Brain pericyte (primary cell): ENCODE measurements at regions not wholly inside any gene's neighbourhood (a gene's known extent, or its start where the extent isn't known, plus 50 kb on each side); places are given as distances from the start of the nearest gene placed in this dataset.
A peak's percentile ranks its signal among the peaks of the same experiment; 100 is the strongest.
"Not testable (repeated sequence)": the region's sequence is repeated elsewhere in the genome, so short reads cannot be mapped to it uniquely, and the experiment has no call there.

Experiments
- DNase-seq: peaks from one replicate; pipeline ENCODE4 v3.0.0-alpha.2; 2012; ENCODE audit warnings: low read depth, low spot score

DNA sequence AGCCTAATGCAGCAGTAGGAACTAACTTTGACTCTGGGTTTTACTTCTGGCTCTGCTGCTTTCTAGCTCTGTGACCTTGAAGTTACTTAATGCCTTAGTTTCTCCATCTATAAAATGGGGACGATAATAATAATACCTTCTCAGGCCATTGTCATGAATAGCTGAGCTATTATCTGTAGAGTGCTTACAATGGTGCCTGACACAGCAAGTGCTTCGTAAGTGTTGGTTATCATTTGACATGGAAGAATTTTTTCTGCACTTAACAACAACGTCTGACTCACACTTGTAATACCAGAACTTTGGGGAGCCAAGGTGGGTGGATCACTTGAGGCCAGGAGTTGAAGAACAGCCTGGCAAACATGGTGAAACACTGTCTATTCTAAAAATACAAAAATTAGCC, 140.5 kb downstream of the ARL4A start:
- no peak for DNase-seq

DNA sequence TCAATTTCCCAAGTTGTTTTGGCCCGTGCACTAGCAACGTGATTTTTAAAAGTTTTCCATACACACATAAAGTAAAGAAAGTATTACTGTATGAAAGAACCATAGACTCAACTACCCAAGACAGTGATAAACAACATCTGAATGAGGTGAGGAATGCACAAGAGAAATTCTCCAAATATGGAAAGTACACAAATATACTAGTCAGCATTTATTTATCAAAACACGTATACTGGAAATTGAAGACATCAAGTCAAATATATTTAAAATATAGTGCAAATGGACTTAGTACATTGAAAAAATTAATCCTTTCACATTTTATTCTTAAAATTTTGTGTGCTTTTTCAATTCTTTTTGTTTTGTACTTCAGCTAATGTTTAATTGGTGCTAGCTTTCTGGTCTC, 143.6 kb downstream of the ARL4A start:
- DNase-seq = no peak

DNA sequence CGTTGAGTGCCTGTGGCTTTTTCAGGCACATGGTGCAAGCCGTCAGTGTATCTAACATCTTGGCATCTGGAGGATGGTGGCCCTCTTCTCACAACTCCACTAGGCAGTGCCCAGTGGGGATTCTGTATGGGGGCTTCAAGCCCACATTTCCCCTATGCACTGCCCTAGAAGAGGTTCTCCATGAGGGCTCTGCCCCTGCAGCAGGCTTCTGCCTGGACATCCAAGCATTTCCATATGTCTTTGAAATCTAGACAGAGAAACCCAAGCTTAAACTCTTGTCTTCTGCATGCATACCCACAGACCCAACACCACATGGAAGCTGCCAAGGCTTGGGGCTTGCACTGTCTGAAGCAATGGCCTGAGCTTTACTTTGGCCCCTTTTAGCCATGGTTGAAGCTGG, 146.4 kb downstream of the ARL4A start:
- DNase-seq = no peak

DNA sequence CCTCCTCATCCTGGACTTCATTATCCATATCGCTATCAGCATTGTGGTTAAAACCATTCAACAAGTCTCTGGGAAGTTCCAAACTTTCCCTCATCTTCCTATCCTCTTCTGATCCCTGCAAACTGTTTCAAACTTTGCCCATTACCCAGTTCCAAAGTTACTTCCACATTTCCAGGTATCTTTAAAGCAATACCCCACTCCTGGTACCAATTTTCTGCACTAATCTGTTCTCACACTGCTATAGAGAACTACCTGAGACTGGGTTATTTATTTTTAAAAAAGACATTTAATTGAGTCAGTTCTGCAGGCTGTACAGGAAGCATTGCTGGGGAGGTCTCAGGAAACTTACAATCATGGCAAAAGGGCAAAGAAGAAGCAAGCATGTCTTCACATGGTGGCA, 147.3 kb downstream of the ARL4A start:
- no peak for DNase-seq

DNA sequence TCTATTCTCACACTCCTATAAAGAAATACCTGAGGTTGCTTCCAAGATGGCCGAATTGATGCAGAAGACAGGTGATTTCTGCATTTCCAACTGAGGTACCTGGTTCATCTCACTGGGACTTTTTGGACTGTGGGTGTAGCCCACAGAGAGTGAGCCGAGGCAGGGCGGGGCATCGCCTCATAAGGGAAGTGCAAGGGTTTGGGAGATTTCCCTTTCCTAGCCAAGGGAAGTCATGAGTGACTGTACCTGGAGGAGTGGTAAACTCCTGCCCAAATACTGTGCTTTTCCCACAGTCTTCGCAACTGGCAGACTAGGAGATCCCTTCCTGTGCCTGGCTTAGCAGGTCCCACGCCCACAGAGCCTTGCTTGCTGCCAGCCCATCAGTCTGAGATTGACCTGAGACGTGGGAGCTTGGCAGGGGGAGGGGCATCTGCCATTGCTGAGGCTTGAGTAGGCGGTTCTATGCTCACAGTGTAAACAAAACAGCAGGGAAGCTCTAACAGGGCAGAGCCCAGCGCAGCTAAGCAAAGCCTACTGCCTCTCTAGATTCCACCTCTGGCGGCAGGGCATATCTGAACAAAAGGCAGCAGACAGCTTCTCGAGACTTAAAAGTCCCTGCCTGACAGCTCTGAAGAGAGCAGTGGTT, 152.2 kb downstream of the ARL4A start:
- no peak for DNase-seq

DNA sequence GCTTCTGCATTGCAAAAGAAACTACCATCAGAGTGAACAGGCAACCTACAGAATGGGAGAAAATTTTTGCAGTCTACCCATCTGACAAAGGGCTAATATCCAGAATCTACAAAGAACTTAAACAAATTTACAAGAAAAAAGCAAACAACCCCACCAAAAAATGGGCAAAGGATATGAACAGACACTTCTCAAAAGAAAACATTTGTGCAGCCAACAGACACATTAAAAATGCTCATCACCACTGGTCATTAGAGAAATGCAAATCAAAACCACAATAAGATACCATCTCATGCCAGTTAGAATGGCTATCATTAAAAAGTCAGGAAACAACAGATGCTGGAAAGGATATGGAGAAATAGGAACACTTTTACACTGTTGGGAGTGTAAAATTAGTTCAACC, 157.3 kb downstream of the ARL4A start:
- DNase-seq = not testable (repeated sequence)

DNA sequence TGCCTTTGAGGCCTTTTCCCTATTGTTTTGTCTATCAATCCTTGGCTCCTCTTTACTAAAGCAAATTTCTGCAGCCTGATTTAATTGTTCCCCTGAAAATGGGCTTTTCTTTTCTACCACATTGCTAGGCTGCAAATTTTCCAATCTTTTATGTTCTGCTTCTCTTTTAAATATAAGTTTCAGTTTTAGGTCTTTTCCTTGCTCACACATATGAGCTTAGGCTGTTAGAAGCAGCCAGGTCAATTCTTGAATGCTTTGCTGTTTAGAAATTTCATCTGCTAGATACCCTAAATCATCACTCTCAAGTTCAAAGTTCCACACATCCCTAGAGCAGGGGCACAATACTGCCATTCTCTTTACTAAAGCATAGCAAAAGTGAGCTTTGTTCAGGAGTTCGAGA, 159.6 kb downstream of the ARL4A start:
- DNase-seq = no peak

DNA sequence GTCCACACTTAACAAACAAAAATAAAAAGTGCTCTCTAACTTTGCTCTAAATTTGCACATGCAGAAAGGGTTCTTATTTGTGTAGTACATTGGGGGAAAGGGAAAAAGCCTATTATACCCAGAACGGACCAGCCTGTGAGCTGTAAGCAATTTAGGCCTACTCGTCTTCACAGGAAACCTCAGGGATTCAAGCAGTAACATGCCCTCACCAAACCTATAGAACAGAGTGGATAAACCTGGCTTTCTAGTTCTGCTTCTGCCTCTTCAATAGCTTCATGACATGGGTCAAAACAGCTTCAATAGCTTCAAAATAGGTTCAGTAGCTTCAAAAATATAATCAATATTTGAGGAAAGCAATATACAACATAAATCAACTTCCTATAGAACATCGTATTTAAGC, 163.7 kb downstream of the ARL4A start:
- no peak for DNase-seq

DNA sequence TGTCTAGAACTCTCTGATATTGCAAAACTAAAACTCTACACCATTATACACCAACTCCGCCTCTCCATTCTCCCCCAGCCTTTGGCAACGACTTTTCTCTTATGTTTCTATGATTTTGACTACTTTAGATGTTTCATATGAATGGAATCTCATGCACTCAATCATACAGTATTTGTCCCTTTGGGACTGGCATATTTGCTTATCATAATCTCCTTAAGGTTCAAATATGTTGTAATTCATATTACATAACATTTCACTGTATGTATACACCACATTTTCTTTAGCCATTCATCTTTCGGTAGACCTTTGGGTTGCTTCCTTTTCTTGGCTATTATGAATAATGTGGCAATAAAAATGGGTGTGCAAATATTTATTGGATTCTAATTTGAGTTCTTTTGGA, 164.4 kb downstream of the ARL4A start:
- no peak for DNase-seq

DNA sequence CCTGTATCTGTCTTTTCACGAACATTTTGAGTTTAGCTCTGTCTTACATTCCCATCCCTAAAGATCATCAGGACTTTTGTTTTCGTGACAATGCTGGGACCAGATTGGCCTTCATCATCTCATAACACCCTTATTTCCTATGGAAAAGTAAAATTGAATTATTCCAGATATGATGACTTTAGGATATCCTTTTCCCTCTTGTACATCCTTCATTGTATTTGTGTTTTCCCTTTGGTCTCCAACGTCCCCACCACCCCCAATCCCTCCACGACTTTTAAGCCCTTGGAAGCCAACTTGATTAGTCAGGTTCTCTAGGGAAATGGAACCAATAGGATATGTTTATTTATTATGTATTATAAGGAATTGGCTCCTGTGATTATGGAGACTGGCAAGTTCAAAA, 167.6 kb downstream of the ARL4A start:
- no peak for DNase-seq

DNA sequence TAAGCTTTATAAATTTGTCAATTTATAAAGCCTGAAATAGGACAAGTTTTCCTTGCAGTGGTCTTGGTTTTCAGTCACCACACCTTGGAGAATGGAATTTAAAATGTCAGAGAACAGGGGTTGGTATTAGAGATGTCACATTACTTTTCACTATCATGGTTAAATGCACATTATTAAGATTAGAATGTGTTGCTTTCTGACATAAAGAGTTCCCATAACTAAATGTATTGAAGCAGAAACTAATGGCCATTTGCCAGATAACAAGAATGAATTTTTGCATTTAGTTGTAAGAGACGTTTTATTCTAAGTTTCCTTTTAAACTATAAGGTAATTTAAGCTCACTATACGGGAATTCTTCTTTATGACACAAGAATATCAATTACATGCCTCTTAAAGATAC, 172.3 kb downstream of the ARL4A start:
- DNase-seq = no peak

DNA sequence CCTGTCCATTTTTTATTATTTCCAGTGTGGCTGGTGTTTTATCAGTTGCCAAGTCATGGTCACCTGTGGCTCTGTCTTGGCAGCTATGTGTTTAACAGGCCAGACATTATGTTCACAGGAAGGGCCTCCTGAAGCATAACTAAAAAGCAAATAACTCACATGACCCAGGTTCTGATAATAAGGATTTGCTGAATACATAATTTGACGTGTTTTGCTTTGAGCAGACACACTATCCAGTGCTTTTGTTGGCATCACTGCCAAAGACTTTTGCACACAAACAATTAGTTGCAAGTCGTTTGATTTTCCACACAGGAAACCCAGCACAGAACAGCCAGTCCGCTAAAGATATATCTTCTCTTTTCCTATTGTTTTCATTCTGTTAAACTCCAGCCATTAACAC, 173.6 kb downstream of the ARL4A start:
- DNase-seq = peak; percentile 72

DNA sequence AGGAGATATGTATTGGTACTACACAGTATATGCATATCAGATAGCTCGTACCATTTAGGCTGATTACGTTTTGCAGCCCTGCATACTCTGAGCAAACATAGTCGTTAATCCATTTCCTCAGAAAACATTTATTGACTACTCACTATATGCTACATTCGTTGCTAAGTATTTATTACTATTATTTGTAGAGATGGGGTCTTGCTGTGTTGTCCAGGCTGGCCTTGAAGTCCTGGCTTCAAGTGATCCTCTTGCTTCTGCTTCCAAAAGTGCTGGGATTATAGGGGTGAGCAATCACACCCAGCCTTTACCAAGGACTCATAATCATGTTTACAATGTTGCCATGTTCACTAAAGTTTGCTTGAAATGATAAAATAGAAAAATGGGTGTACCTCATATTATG, 174.7 kb downstream of the ARL4A start:
- no peak for DNase-seq

DNA sequence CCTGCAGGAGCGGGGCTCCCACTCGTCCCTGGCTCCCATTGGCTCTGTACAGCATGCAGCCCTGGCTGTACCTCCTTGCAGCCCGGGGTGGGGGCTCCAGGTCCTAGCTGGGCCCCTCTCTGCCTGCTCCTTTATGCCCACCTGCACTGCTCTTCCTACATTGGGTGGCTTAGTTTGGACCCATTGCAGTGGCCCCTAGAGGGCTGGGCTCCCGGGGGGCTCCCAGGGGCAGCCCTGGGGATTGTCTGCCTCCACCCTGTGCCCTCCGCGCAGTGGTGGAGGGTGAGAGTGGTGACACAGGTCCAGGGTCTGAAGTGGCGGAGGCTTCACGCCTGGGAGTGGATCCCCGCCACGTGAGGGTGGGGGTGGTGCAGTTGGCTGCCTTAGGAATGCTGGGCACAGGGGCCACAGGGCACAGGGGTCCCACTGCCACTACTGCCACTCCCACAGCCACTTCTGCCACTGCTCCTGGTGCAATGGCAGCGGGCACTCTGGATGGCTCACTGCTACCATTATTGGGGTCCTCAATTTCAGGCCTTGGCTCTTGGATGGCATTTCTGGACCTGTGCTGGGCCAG, 177.1 kb downstream of the ARL4A start:
- DNase-seq = no peak

DNA sequence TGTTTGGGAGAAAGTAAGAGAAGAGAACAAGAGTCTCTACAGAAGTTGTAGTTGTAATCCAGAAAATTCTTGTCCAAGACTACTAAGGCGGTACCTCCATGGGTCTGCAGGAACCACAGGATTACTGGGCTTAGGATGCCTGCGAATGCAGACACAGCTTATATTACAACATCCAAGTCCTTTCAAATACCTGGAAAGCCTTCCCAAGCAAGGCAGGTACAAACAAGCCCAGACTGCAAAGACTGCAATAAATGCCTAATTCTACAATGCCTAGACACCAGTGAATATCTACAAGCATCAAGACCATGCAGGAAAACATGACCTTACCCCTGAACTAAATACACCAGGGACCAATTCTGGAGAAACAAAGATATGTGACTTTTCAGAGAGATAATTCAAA, 178.2 kb downstream of the ARL4A start:
- no peak for DNase-seq

DNA sequence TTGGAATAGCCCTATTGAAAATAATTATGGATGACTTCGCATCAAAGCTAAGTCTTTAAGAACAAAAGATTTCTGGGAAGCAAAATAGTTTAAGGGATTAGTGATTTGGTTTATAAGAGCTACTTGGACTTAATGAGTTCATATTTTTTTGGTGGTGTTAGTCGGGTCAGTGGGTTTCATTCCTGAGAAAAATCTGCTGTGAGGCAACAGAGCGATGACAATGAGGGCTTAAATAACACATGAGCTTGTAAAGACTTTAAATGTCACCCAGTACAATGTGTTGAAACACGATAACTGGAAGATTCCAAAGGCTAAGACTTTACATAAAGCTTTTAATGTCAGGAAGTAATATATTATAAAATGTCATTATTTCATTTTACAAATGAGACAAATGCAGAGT, 178.8 kb downstream of the ARL4A start:
- DNase-seq = no peak

DNA sequence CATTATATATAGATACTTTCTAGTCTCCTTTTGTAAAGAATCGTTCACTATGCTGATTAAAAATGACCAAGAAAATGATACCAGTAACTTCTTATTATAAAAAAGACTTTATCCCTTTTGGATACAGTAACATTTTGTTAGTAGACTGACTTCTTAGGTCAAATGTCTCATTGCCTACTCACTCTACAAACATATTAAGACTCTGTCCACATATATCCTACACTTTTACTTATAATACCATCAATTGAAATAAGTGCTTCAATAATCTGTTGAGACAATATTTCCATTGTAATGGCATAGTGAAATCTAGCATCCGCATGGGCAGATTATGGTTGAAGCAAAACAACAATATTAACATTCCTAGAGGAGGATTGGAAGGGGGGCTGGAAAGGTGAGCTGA, 180.6 kb downstream of the ARL4A start:
- no peak for DNase-seq

DNA sequence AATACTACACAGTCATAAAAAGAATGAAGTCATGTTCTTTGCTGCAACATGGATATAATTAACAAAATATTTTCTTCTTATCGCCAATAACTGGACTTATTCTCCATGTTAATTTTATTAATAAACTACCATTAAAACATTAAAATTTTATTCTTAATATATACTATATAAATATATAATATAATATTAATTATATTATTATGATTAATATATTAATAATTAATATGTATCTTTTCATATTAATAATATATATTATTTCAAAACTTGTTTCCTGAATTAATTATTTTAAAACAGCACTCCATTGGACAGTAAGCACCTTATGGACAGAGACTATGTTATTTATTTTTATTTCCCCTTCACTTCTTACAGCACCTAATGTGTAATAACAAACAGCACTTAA, 182.8 kb downstream of the ARL4A start:
- no peak for DNase-seq

DNA sequence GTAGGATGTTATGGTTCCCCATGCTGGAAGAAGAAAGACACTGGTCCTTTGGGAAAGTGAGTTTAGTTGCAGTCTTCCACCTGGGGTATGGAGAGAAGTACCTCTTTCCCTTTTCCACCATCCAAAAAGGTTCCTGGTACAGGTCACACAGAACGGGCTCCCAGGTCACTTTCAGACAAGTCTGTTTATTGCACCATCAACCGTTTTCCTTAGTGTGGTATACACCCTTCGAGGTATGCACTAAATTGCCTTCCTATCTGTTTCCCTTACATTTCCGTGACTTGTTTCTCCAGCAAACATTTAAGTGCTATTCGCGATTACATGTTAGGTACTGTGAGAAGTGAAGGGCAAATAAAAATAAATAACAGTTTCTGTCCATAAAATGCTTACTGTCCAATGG, 185.1 kb downstream of the ARL4A start:
- no peak for DNase-seq

DNA sequence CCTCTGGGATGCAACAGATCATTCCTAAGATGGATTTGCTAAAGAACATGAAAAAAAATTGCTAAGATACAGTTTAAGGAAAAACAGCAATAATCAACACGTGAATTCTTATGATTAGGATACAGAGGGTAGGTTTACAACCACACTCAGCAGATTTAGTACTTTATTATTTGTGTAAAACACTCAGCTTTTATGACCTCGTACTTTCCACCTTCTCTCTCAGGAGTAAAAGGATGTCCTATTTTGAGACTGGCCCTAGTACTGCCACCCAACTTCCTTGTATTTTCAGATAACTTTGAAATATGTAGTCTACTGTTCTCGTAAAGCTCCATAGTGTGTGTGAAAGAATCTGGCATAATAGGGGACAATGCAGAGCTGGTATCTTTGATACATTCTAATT, 186.1 kb downstream of the ARL4A start:
- DNase-seq = no peak

DNA sequence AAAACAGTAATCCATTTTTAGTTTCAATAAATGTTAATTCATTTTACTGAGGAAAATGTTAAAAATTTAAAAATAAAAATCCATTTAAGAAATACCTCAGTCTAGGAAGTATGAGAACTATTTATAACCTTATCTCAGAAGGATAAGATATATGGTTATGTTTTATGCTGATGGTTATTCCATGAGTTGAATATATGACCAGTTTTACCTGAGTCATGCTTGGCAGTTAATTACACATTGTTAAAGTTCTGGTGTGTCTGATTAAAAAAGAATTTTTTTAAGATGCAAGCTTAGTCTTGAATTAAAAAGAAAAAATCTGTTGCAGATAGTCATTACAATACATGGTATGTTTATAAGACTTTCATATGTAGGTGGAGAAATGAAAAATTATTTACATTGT, 191.7 kb downstream of the ARL4A start:
- no peak for DNase-seq

DNA sequence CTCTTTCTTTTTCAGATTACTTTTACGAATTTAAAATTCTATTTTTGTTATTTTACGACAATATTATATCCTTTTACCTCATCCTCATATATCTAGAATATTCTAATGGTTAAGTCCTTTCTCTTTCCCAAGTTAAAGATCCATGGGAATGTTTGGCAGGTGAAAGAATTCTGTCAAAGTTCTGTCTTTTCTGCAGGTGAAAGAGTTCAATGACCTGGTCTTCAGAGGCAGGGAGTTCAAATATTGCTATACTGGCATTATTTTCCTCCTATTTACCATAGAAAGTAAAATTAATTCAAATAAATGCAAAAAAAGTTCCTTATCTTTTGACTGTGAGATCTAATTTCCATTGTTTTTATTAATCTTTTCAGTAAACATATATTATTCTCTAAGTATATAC, 194.3 kb downstream of the ARL4A start:
- no peak for DNase-seq

DNA sequence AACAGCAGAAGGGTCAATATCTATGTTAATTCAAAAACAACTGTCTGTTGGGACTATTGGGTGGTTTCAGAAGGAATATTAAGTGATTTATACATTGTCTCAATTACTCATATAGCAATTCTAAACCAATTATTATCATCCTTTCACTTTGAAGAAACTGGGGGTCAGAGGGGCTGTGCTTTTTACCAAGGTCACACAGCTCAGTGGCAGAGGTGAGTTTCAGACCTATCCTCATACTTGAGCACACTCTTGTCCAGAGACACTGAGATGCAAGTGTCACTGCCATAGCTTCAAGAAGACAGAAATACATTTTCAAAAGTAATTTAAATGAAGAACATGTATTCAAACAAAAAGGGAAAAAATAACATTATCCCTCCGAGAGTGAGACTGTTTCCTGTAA, 195.3 kb downstream of the ARL4A start:
- no peak for DNase-seq

DNA sequence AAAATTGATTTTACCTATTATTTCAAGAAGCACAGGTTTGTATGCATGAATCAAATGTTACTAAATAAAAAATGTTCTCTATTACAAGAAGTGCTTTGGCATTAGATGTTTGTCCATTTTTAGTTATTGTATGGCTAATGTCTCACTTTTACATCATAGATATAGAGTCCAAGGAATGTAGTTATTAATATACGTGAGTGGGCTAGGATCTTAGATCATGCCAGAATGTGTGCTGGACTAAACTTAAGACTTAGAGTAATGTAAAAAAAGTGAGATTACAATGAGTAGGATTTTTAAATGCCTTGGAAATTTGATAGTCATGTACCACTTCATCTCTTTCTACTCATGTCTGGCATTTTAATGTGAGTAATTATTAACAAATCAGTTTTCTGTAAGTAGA, 196.6 kb downstream of the ARL4A start:
- DNase-seq = no peak
